ENCODE measurements at regions not wholly inside any gene's neighbourhood (a gene's known extent, or its start where the extent isn't known, plus 50 kb on each side); places are given as distances from the start of the nearest gene placed in this dataset.

DNA sequence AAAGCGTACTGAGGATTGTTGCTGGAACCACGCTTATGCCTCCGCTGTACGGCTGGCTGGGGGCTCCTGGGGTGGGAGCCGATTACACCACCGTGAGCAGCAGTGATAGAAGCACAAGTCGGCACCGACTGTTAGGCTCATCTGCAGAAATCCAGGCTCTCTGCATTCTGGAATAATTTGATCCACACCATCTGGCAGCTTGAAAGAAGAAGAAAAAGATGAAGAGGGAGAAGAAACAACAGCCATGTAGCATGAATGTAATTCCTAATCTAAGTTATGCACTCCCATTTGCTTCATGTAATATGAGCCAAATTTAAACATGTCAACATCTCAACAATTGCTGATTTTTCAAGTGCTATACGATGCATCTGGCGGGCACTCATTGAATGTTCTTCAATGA, 84.6 kb upstream of the DHX15 start:
- Histone ChIP-seq H4K91ac (ENCODE audit: low read depth, low read length) (no peak overlapping the region), H3K18ac (ENCODE audit: low read length) (no peak overlapping the region), H2AK5ac (ENCODE audit: low read length) (no peak overlapping the region), H2BK12ac (ENCODE audit: low read length) (no peak overlapping the region), H3K14ac (ENCODE audit: low read length) (no peak overlapping the region), H3K9me3 (ENCODE audit: insufficient read depth, low read depth, low read length) (no peaks in the 10 kb centered on the region), H3K4me3 (ENCODE audit: low read depth, low read length) (no peak overlapping the region), H4K12ac (ENCODE audit: low read depth, low read length) (no peak overlapping the region), H4K8ac (ENCODE audit: low read depth, low read length) (no peak overlapping the region), H3K36me3 (ENCODE audit: control insufficient read depth in 1 of 2, insufficient read depth in 2 of 2, low read length in 2 of 2) (no peaks in the 10 kb centered on the region), H2BK5ac (ENCODE audit: low read depth, low read length, poor library complexity) (no peak overlapping the region), H2BK120ac (ENCODE audit: insufficient read depth, low read length, poor library complexity) (no peak overlapping the region), H3K27me3 (ENCODE audit: insufficient read depth, low read length) (no peaks in the 10 kb centered on the region), H3K4me2 (ENCODE audit: low read length) (no peak overlapping the region), H3K27ac (ENCODE audit: low read depth, low read length) (no peak overlapping the region), H3K4ac (ENCODE audit: low read depth, low read length) (no peak overlapping the region), H3K4me1 (ENCODE audit: control insufficient read depth in 1 of 2, insufficient read depth in 2 of 2, low read length in 2 of 2) (peaks cover 0 to 3% of the 10 kb centered on the region in 2 experiments), H3K79me2 (ENCODE audit: control insufficient read depth, insufficient read depth, low read length, poor library complexity) (no peaks in the 10 kb centered on the region), H2AFZ (ENCODE audit: insufficient read depth, low read length, poor library complexity) (no peak overlapping the region), H3K9ac (ENCODE audit: low read length) (no peak overlapping the region), H3K23ac (ENCODE audit: low read length) (no peak overlapping the region), H3K79me1 (ENCODE audit: low read length) (no peaks in the 10 kb centered on the region)
- no peak for DNase-seq
- WGBS (ENCODE audit: extremely low coverage, insufficient coverage, insufficient read length) = no CpG with 5 or more reads among the region's 10 CpGs

- Histone ChIP-seq H3K79me2 (ENCODE audit: control insufficient read depth, insufficient read depth, low read length, poor library complexity) (no peaks in the 10 kb centered on the region), H3K14ac (ENCODE audit: low read length) (no peak overlapping the region), H2BK12ac (ENCODE audit: low read length) (no peak overlapping the region), H2AFZ (ENCODE audit: insufficient read depth, low read length, poor library complexity) (no peak overlapping the region), H3K27ac (ENCODE audit: low read depth, low read length) (no peak overlapping the region), H4K91ac (ENCODE audit: low read depth, low read length) (no peak overlapping the region), H3K4me2 (ENCODE audit: low read length) (no peak overlapping the region), H3K18ac (ENCODE audit: low read length) (no peak overlapping the region), H4K12ac (ENCODE audit: low read depth, low read length) (no peak overlapping the region), H3K4ac (ENCODE audit: low read depth, low read length) (no peak overlapping the region), H2BK5ac (ENCODE audit: low read depth, low read length, poor library complexity) (no peak overlapping the region), H3K4me3 (ENCODE audit: low read depth, low read length) (no peak overlapping the region), H2AK5ac (ENCODE audit: low read length) (no peak overlapping the region), H4K8ac (ENCODE audit: low read depth, low read length) (no peak overlapping the region), H3K9ac (ENCODE audit: low read length) (no peak overlapping the region), H3K27me3 (ENCODE audit: insufficient read depth, low read length) (no peaks in the 10 kb centered on the region), H3K36me3 (ENCODE audit: control insufficient read depth in 1 of 2, insufficient read depth in 2 of 2, low read length in 2 of 2) (no peaks in the 10 kb centered on the region), H3K23ac (ENCODE audit: low read length) (no peak overlapping the region), H3K4me1 (ENCODE audit: control insufficient read depth in 1 of 2, insufficient read depth in 2 of 2, low read length in 2 of 2) (peaks cover 0 to 2% of the 10 kb centered on the region in 2 experiments), H3K79me1 (ENCODE audit: low read length) (no peaks in the 10 kb centered on the region), H2BK120ac (ENCODE audit: insufficient read depth, low read length, poor library complexity) (no peak overlapping the region), H3K9me3 (ENCODE audit: insufficient read depth, low read depth, low read length) (no peaks in the 10 kb centered on the region)
- DNase-seq = no peak
- no CpG with 5 or more reads among the region's 6 CpGs for WGBS (ENCODE audit: extremely low coverage, insufficient coverage, insufficient read length)
These were observed 85.4 kb upstream of the DHX15 start for GRCh38 chr4:24669751-24670150.

GRCh38 chr4:24671849-24672248, 87.5 kb upstream of the DHX15 start:
- Histone ChIP-seq H3K79me2 (ENCODE audit: control insufficient read depth, insufficient read depth, low read length, poor library complexity) (no peaks in the 10 kb centered on the region), H2AFZ (ENCODE audit: insufficient read depth, low read length, poor library complexity) (no peak overlapping the region), H2BK12ac (ENCODE audit: low read length) (no peak overlapping the region), H3K14ac (ENCODE audit: low read length) (no peak overlapping the region), H3K79me1 (ENCODE audit: low read length) (no peaks in the 10 kb centered on the region), H2BK120ac (ENCODE audit: insufficient read depth, low read length, poor library complexity) (no peak overlapping the region), H4K12ac (ENCODE audit: low read depth, low read length) (no peak overlapping the region), H3K4ac (ENCODE audit: low read depth, low read length) (no peak overlapping the region), H3K4me2 (ENCODE audit: low read length) (no peak overlapping the region), H3K18ac (ENCODE audit: low read length) (no peak overlapping the region), H3K9ac (ENCODE audit: low read length) (no peak overlapping the region), H3K4me1 (ENCODE audit: control insufficient read depth in 1 of 2, insufficient read depth in 2 of 2, low read length in 2 of 2) (no peaks in the 10 kb centered on the region), H3K9me3 (ENCODE audit: insufficient read depth, low read depth, low read length) (peaks cover 3% of the 10 kb centered on the region), H3K36me3 (ENCODE audit: control insufficient read depth in 1 of 2, insufficient read depth in 2 of 2, low read length in 2 of 2) (no peaks in the 10 kb centered on the region), H2AK5ac (ENCODE audit: low read length) (no peak overlapping the region), H3K27me3 (ENCODE audit: insufficient read depth, low read length) (no peaks in the 10 kb centered on the region), H4K91ac (ENCODE audit: low read depth, low read length) (no peak overlapping the region), H3K23ac (ENCODE audit: low read length) (no peak overlapping the region), H3K27ac (ENCODE audit: low read depth, low read length) (no peak overlapping the region), H4K8ac (ENCODE audit: low read depth, low read length) (no peak overlapping the region), H2BK5ac (ENCODE audit: low read depth, low read length, poor library complexity) (no peak overlapping the region), H3K4me3 (ENCODE audit: low read depth, low read length) (no peak overlapping the region)
- DNase-seq = no peak
- 100% methylated on average over 1 of the region's 7 CpGs for WGBS (ENCODE audit: extremely low coverage, insufficient coverage, insufficient read length)

GRCh38 chr4:24672880-24673279, 88.5 kb upstream of the DHX15 start:
- no peak overlapping the region for H3K27ac ChIP-seq (ENCODE audit: low read depth, low read length)
- H3K79me1 ChIP-seq (ENCODE audit: low read length) = no peaks in the 10 kb centered on the region
- no peak overlapping the region for H2AFZ ChIP-seq (ENCODE audit: insufficient read depth, low read length, poor library complexity)
- peaks cover 3% of the 10 kb centered on the region for H3K9me3 ChIP-seq (ENCODE audit: insufficient read depth, low read depth, low read length)
- WGBS (ENCODE audit: extremely low coverage, insufficient coverage, insufficient read length) = no CpG with 5 or more reads among the region's 8 CpGs
- no peaks in the 10 kb centered on the region for H3K79me2 ChIP-seq (ENCODE audit: control insufficient read depth, insufficient read depth, low read length, poor library complexity)
- no peak overlapping the region for H4K8ac ChIP-seq (ENCODE audit: low read depth, low read length)
- no peak overlapping the region for H4K12ac ChIP-seq (ENCODE audit: low read depth, low read length)
- H2BK5ac ChIP-seq (ENCODE audit: low read depth, low read length, poor library complexity) = no peak overlapping the region
- no peaks in the 10 kb centered on the region for H3K36me3 ChIP-seq (ENCODE audit: control insufficient read depth in 1 of 2, insufficient read depth in 2 of 2, low read length in 2 of 2)
- H2BK120ac ChIP-seq (ENCODE audit: insufficient read depth, low read length, poor library complexity) = no peak overlapping the region
- H3K4me2 ChIP-seq (ENCODE audit: low read length) = no peak overlapping the region
- H2BK12ac ChIP-seq (ENCODE audit: low read length) = no peak overlapping the region
- no peak overlapping the region for H3K9ac ChIP-seq (ENCODE audit: low read length)
- H3K14ac ChIP-seq (ENCODE audit: low read length) = no peak overlapping the region
- no peaks in the 10 kb centered on the region for H3K4me1 ChIP-seq (ENCODE audit: control insufficient read depth in 1 of 2, insufficient read depth in 2 of 2, low read length in 2 of 2)
- no peak overlapping the region for H4K91ac ChIP-seq (ENCODE audit: low read depth, low read length)
- no peak overlapping the region for H2AK5ac ChIP-seq (ENCODE audit: low read length)
- no peak overlapping the region for H3K4ac ChIP-seq (ENCODE audit: low read depth, low read length)
- DNase-seq = peak; percentile 65 to 68
- H3K4me3 ChIP-seq (ENCODE audit: low read depth, low read length) = no peak overlapping the region
- H3K23ac ChIP-seq (ENCODE audit: low read length) = no peak overlapping the region
- no peaks in the 10 kb centered on the region for H3K27me3 ChIP-seq (ENCODE audit: insufficient read depth, low read length)
- no peak overlapping the region for H3K18ac ChIP-seq (ENCODE audit: low read length)

Data from trophoblast cell (in vitro differentiated cells and primary cell).